Thyroid gland (tissue), 4 donors: ENCODE measurements at regions not wholly inside any gene's neighbourhood (a gene's known extent, or its start where the extent isn't known, plus 50 kb on each side); places are given as distances from the start of the nearest gene placed in this dataset.

Experiments used
- DNase-seq, 2 donors: peaks; one replicate each; pipeline ENCODE4 v3.0.0-alpha.2; 2019
- H3K27ac ChIP-seq, 3 donors: fragments of 200-600 bp; sonication (generic); 1 replicate in 2 of 3; 2 replicates in 1 of 3; pipeline ENCODE4 v1.5.1; 2016 to 2019; ENCODE audit warnings: mild to moderate bottlenecking in 1 of 3, moderate library complexity in 1 of 3
- H3K27me3 ChIP-seq: fragments of 200-600 bp; sonication (generic); one replicate; pipeline ENCODE4 v1.5.1; 2019
- H3K36me3 ChIP-seq, 2 donors: fragments of 200-600 bp; sonication (generic); one replicate each; pipeline ENCODE4 v1.5.1; 2016 to 2019
- H3K4me1 ChIP-seq, 2 donors: fragments of 200-600 bp; sonication (generic); one replicate each; pipeline ENCODE4 v1.5.1; 2017 to 2019
- H3K4me3 ChIP-seq, 3 donors: fragments of 200-600 bp; sonication (generic); replicated peaks in 1 of 3; 1 replicate in 2 of 3; 2 replicates in 1 of 3; pipeline ENCODE4 v1.5.1; 2016; ENCODE audit warnings: mild to moderate bottlenecking in 1 of 3
- H3K9me3 ChIP-seq: fragments of 200-600 bp; sonication (generic); one replicate; pipeline ENCODE4 v1.5.1; 2017
- CTCF ChIP-seq, 6 experiments: fragments of 200-600 bp in 3 of 6; fragments of 450-650 bp in 3 of 6; sonication (generic) in 3 of 6; IDR thresholded peaks; one replicate each; pipeline ENCODE4 v1.5.1; 2016 to 2019; ENCODE audit warnings: antibody characterized with exemption in 6 of 6, mild to moderate bottlenecking in 2 of 6, inconsistent platforms in 1 of 6, moderate library complexity in 1 of 6
- POLR2A ChIP-seq, 2 donors: fragments of 450-650 bp; IDR thresholded peaks; one replicate each; pipeline ENCODE4 v1.6.1; 2017; ENCODE audit warnings: antibody characterized with exemption in 2 of 2, mild to moderate bottlenecking in 2 of 2, moderate library complexity in 1 of 2
- WGBS, 2 donors: methylation state at CpG; one replicate each; pipeline ENCODE4 v1.1.5; 2017; 5-methylcytosine and 5-hydroxymethylcytosine counted together
- intact Hi-C: fragments of 100-400 bp; cut with DNase I; formaldehyde crosslinking; loops from one replicate; pipeline ENCODE4 v1.15.1; 2023

GRCh38 chr1:147077523-147077922, 94.7 kb downstream of the PRKAB2 start:
- TF ChIP-seq CTCF (IDR thresholded peaks at IDR 0.05), result no peak
- TF ChIP-seq POLR2A (IDR thresholded peaks at IDR 0.05), result no peak
- DNase-seq, result no peak
- Histone ChIP-seq H3K9me3 (no peaks in the 10 kb centered on the region), H3K27me3 (peaks cover 33% of the 10 kb centered on the region), H3K36me3 (no peaks in the 10 kb centered on the region), H3K27ac (no peak overlapping the region), H3K4me1 (peaks cover 0 to 22% of the 10 kb centered on the region in 2 donors), H3K4me3 (no peak overlapping the region)
- intact Hi-C loops, result no loop called here
- WGBS, 2 donors, result 7 to 12% methylated on average over 16 to 17 of the region's 20 CpGs

- no peaks in the 10 kb centered on the region for H3K36me3 ChIP-seq
- no peaks in the 10 kb centered on the region for H3K9me3 ChIP-seq
- peaks cover 0 to 24% of the 10 kb centered on the region in 2 donors for H3K4me1 ChIP-seq
- no peak overlapping the region for H3K4me3 ChIP-seq
- DNase-seq, result no peak
- 11 to 16% methylated on average over 16 to 27 of the region's 28 CpGs for WGBS, 2 donors
- H3K27me3 ChIP-seq, result peaks cover 37% of the 10 kb centered on the region
- intact Hi-C loops, result no loop called here
- TF ChIP-seq CTCF (IDR thresholded peaks at IDR 0.05) (no peak), POLR2A (IDR thresholded peaks at IDR 0.05) (no peak)
- H3K27ac ChIP-seq, result no peak overlapping the region
Observed at GRCh38 chr1:147077081-147077480, 95.2 kb downstream of the PRKAB2 start.

- no peak for DNase-seq
- intact Hi-C loops, result no loop called here
- H3K27ac ChIP-seq, result no peak overlapping the region
- peaks cover 33% of the 10 kb centered on the region for H3K27me3 ChIP-seq
- TF ChIP-seq CTCF (IDR thresholded peaks at IDR 0.05), result no peak
- no peak for TF ChIP-seq POLR2A (IDR thresholded peaks at IDR 0.05)
- no peaks in the 10 kb centered on the region for H3K9me3 ChIP-seq
- H3K4me3 ChIP-seq, result no peak overlapping the region
- peaks cover 0 to 24% of the 10 kb centered on the region in 2 donors for H3K4me1 ChIP-seq
- WGBS, 2 donors, result 61 to 77% methylated on average over 7 of the region's 7 CpGs
- no peaks in the 10 kb centered on the region for H3K36me3 ChIP-seq
Observed at GRCh38 chr1:147076442-147076841, 95.8 kb downstream of the PRKAB2 start.

- peaks cover 0 to 9% of the 10 kb centered on the region in 2 donors for H3K4me1 ChIP-seq
- H3K36me3 ChIP-seq, result no peaks in the 10 kb centered on the region
- intact Hi-C loops, result no loop called here
- no peaks in the 10 kb centered on the region for H3K9me3 ChIP-seq
- H3K27ac ChIP-seq, result no peak overlapping the region
- DNase-seq, result no peak
- no peak for TF ChIP-seq CTCF (IDR thresholded peaks at IDR 0.05)
- TF ChIP-seq POLR2A (IDR thresholded peaks at IDR 0.05), result no peak
- H3K27me3 ChIP-seq, result peaks cover 4% of the 10 kb centered on the region
- no peak overlapping the region for H3K4me3 ChIP-seq
- 5 to 6% methylated on average over 54 to 56 of the region's 58 CpGs for WGBS, 2 donors
Observed at GRCh38 chr1:147072482-147073432, 99.5 kb downstream of the PRKAB2 start.

GRCh38 chr1:147071142-147071541, 101.1 kb downstream of the PRKAB2 start:
- Histone ChIP-seq H3K4me3 (no peak overlapping the region), H3K27ac (no peak overlapping the region), H3K27me3 (peaks cover 4% of the 10 kb centered on the region), H3K36me3 (no peaks in the 10 kb centered on the region), H3K9me3 (no peaks in the 10 kb centered on the region), H3K4me1 (peaks cover 0 to 6% of the 10 kb centered on the region in 2 donors)
- no peak for DNase-seq
- TF ChIP-seq CTCF (IDR thresholded peaks at IDR 0.05) (no peak), POLR2A (IDR thresholded peaks at IDR 0.05) (no peak)
- 91 to 100% methylated on average over 1 of the region's 1 CpG for WGBS, 2 donors
- intact Hi-C loops, result no loop called here
